Breast epithelium (tissue), 3 donors: ENCODE measurements at regions not wholly inside any gene's neighbourhood (a gene's known extent, or its start where the extent isn't known, plus 50 kb on each side); places are given as distances from the start of the nearest gene placed in this dataset.

Experiments
- CTCF ChIP-seq, 3 donors: fragments of 450-650 bp; IDR thresholded peaks; one replicate each; pipeline ENCODE4 v1.5.1; 2016 to 2017; ENCODE audit warnings: antibody characterized with exemption in 3 of 3, mild to moderate bottlenecking in 3 of 3, moderate library complexity in 3 of 3
- POLR2AphosphoS5 ChIP-seq, 3 donors: sonication (generic); formaldehyde crosslinking; IDR thresholded peaks; one replicate each; pipeline ENCODE4 v1.6.1; 2017; ENCODE audit warnings: antibody characterized with exemption in 3 of 3

- TF ChIP-seq CTCF (IDR thresholded peaks at IDR 0.05) (no peak), POLR2AphosphoS5 (IDR thresholded peaks at IDR 0.05) (no peak)
These were observed 1141.6 kb downstream of the IGSF11 start for GRCh38 chr3:117893001-117893400.
